ENCODE measurements at regions not wholly inside any gene's neighbourhood (a gene's known extent, or its start where the extent isn't known, plus 50 kb on each side); places are given as distances from the start of the nearest gene placed in this dataset.
"Not testable (repeated sequence)": the region's sequence is repeated elsewhere in the genome, so short reads cannot be mapped to it uniquely, and the experiment has no call there.

GRCh38 chr17:53757116-53757515 is 65.6 kb upstream of the KIF2B start:
- TF ChIP-seq NFYB (CRISPR knock-in tag; IDR thresholded peaks at IDR 0.05); JUND (CRISPR knock-in tag; IDR thresholded peaks at IDR 0.05); ZNF3 (CRISPR knock-in tag; IDR thresholded peaks at IDR 0.05); ZNF549 (CRISPR knock-in tag; IDR thresholded peaks at IDR 0.05); ELF4 (CRISPR knock-in tag; IDR thresholded peaks at IDR 0.05; ENCODE audit: borderline replicate concordance); ZNF891 (CRISPR knock-in tag; IDR thresholded peaks at IDR 0.05); FOXK1 (CRISPR knock-in tag; IDR thresholded peaks at IDR 0.05; ENCODE audit: borderline replicate concordance, low read depth); REST (IDR thresholded peaks at IDR 0.05; ENCODE audit: borderline replicate concordance in 1 of 2, low read depth in 1 of 2, low read length in 2 of 2); UBTF (CRISPR knock-in tag; IDR thresholded peaks at IDR 0.05): not testable (repeated sequence)
- TF ChIP-seq, protein P1, sequence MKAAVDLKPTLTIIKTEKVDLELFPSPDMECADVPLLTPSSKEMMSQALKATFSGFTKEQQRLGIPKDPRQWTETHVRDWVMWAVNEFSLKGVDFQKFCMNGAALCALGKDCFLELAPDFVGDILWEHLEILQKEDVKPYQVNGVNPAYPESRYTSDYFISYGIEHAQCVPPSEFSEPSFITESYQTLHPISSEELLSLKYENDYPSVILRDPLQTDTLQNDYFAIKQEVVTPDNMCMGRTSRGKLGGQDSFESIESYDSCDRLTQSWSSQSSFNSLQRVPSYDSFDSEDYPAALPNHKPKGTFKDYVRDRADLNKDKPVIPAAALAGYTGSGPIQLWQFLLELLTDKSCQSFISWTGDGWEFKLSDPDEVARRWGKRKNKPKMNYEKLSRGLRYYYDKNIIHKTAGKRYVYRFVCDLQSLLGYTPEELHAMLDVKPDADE (CRISPR knock-in tag; IDR thresholded peaks at IDR 0.05): not testable (repeated sequence)
- TF ChIP-seq, protein P2, sequence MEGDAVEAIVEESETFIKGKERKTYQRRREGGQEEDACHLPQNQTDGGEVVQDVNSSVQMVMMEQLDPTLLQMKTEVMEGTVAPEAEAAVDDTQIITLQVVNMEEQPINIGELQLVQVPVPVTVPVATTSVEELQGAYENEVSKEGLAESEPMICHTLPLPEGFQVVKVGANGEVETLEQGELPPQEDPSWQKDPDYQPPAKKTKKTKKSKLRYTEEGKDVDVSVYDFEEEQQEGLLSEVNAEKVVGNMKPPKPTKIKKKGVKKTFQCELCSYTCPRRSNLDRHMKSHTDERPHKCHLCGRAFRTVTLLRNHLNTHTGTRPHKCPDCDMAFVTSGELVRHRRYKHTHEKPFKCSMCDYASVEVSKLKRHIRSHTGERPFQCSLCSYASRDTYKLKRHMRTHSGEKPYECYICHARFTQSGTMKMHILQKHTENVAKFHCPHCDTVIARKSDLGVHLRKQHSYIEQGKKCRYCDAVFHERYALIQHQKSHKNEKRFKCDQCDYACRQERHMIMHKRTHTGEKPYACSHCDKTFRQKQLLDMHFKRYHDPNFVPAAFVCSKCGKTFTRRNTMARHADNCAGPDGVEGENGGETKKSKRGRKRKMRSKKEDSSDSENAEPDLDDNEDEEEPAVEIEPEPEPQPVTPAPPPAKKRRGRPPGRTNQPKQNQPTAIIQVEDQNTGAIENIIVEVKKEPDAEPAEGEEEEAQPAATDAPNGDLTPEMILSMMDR (CRISPR knock-in tag; IDR thresholded peaks at IDR 0.05): not testable (repeated sequence)

Measured in HepG2 (cell line).